Keratinocyte (primary cell): ENCODE measurements at regions not wholly inside any gene's neighbourhood (a gene's known extent, or its start where the extent isn't known, plus 50 kb on each side); places are given as distances from the start of the nearest gene placed in this dataset.

Source experiments
- EZH2 ChIP-seq: IDR thresholded peaks from one replicate; pipeline ENCODE4 v1.6.1; 2012; ENCODE audit warnings: inconsistent platforms, mild to moderate bottlenecking, low read length, moderate library complexity
- TF ChIP-seq, protein P1 (sequence below), 3 experiments: IDR thresholded peaks in 1 of 3; conservative IDR thresholded peaks in 1 of 3; optimal IDR thresholded peaks in 1 of 3; 2 replicates in 2 of 3; 3 replicates in 1 of 3; pipeline versions ENCODE3 to v1.5.1; 2011; ENCODE audit warnings: low read length in 3 of 3, mild to moderate bottlenecking in 3 of 3, moderate library complexity in 2 of 3, control low read depth in 1 of 3, inconsistent platforms in 1 of 3; ENCODE audit not compliant: insufficient read depth in 2 of 3; ENCODE audit errors: extremely low read depth in 1 of 3

DNA sequence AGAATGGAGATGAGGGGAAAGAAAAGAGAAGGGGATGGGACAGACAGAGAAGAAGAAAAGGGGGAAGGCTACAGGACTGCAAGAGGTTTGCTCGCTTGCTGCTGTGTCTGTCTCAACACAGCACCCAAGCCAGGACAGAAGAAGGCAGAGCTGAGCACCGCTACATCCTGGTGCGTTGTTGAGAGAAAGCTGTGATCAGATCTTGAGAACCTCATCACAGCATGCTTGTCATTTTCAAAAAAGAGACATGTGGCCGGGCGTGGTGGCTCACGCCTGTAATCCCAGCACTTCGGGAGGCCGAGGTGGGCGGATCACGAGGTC, 110.9 kb downstream of the NXNL2 start:
- TF ChIP-seq, protein P1, sequence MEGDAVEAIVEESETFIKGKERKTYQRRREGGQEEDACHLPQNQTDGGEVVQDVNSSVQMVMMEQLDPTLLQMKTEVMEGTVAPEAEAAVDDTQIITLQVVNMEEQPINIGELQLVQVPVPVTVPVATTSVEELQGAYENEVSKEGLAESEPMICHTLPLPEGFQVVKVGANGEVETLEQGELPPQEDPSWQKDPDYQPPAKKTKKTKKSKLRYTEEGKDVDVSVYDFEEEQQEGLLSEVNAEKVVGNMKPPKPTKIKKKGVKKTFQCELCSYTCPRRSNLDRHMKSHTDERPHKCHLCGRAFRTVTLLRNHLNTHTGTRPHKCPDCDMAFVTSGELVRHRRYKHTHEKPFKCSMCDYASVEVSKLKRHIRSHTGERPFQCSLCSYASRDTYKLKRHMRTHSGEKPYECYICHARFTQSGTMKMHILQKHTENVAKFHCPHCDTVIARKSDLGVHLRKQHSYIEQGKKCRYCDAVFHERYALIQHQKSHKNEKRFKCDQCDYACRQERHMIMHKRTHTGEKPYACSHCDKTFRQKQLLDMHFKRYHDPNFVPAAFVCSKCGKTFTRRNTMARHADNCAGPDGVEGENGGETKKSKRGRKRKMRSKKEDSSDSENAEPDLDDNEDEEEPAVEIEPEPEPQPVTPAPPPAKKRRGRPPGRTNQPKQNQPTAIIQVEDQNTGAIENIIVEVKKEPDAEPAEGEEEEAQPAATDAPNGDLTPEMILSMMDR (optimal IDR thresholded peaks at IDR 0.05 in 1 of 3, IDR thresholded peaks at IDR 0.05 in 1 of 3, conservative IDR thresholded peaks at IDR 0.05 in 1 of 3; ENCODE audit: extremely low read depth in 1 of 3, insufficient read depth in 2 of 3, low read length in 3 of 3): no peak
- no peak for TF ChIP-seq EZH2
